ENCODE measurements at regions not wholly inside any gene's neighbourhood (a gene's known extent, or its start where the extent isn't known, plus 50 kb on each side); places are given as distances from the start of the nearest gene placed in this dataset.

- POLR2A ChIA-PET: no interaction called here
- CTCF ChIA-PET: interaction anchor here (0.6 to 1.0 kb wide), 2 partner anchors 10 to 18 kb away, joined by 3 to 4 read pairs; no protein-coding TSS in a partner anchor
- intact Hi-C loops (cut with DNase I, micrococcal nuclease): no loop called here
- H3K27ac Mint-ChIP-seq: no peak overlapping the region
- no peak overlapping the region for H3K4me3 Mint-ChIP-seq
- H3K36me3 Mint-ChIP-seq (ENCODE audit: low read depth): no peaks in the 10 kb centered on the region
- no peaks in the 10 kb centered on the region for H3K9me3 Mint-ChIP-seq (ENCODE audit: low read depth)
- DNase-seq: no peak
- H3K4me1 Mint-ChIP-seq: peaks cover under 1% of the 10 kb centered on the region
- no peak for ATAC-seq
- peaks cover 6% of the 10 kb centered on the region for H3K27me3 Mint-ChIP-seq
Measured at GRCh38 chr7:24341691-24342413, 57.9 kb downstream of the NPY start.

- ChIA-PET CTCF (no interaction called here), POLR2A (no interaction called here)
- H3K36me3 Mint-ChIP-seq (ENCODE audit: low read depth): no peaks in the 10 kb centered on the region
Measured at GRCh38 chr7:24343614-24344013, 59.6 kb downstream of the NPY start.

GRCh38 chr7:24346129-24346528, 62.1 kb downstream of the NPY start:
- H3K4me1 Mint-ChIP-seq: no peaks in the 10 kb centered on the region
- intact Hi-C loops (cut with DNase I, micrococcal nuclease): no loop called here
- no peaks in the 10 kb centered on the region for H3K36me3 Mint-ChIP-seq (ENCODE audit: low read depth)
- POLR2A ChIA-PET: no interaction called here
- H3K4me3 Mint-ChIP-seq: no peak overlapping the region
- no peak overlapping the region for H3K27ac Mint-ChIP-seq
- DNase-seq: no peak
- ATAC-seq: no peak
- CTCF ChIA-PET: interaction anchor here (0.7 to 1.8 kb wide), 2 partner anchors 11 to 398 kb away, joined by 3 to 5 read pairs; no protein-coding TSS in a partner anchor
- H3K27me3 Mint-ChIP-seq: peaks cover 9% of the 10 kb centered on the region
- H3K9me3 Mint-ChIP-seq (ENCODE audit: low read depth): no peaks in the 10 kb centered on the region

More at GRCh38 chr7:24343614-24344013, 59.6 kb downstream of the NPY start:
- Mint-ChIP-seq H3K27ac (no peak overlapping the region), H3K27me3 (peaks cover 3% of the 10 kb centered on the region), H3K9me3 (ENCODE audit: low read depth) (no peaks in the 10 kb centered on the region), H3K4me1 (no peaks in the 10 kb centered on the region), H3K4me3 (no peak overlapping the region)
- intact Hi-C loops (cut with DNase I, micrococcal nuclease): no loop called here
- no peak for ATAC-seq
- no peak for DNase-seq

GRCh38 chr7:24346716-24347115, 62.7 kb downstream of the NPY start:
- H3K4me3 Mint-ChIP-seq: no peak overlapping the region
- no peak for ATAC-seq
- H3K27me3 Mint-ChIP-seq: peaks cover 11% of the 10 kb centered on the region
- no peaks in the 10 kb centered on the region for H3K9me3 Mint-ChIP-seq (ENCODE audit: low read depth)
- DNase-seq: no peak
- intact Hi-C loops (cut with DNase I, micrococcal nuclease): no loop called here
- H3K27ac Mint-ChIP-seq: no peak overlapping the region
- no peaks in the 10 kb centered on the region for H3K36me3 Mint-ChIP-seq (ENCODE audit: low read depth)
- ChIA-PET CTCF (interaction anchor here (1.8 kb wide), 1 partner anchor 12 kb away, joined by 5 read pairs; no protein-coding TSS in a partner anchor), POLR2A (no interaction called here)
- no peaks in the 10 kb centered on the region for H3K4me1 Mint-ChIP-seq

GRCh38 chr7:24349339-24349738, 65.3 kb downstream of the NPY start:
- DNase-seq (no peak), ATAC-seq (no peak)
- ChIA-PET CTCF (interaction anchor here (1.0 kb wide), 1 partner anchor 17 kb away, joined by 4 read pairs; no protein-coding TSS in a partner anchor), POLR2A (no interaction called here)
- Mint-ChIP-seq H3K27me3 (peaks cover 22% of the 10 kb centered on the region), H3K9me3 (ENCODE audit: low read depth) (no peaks in the 10 kb centered on the region), H3K4me1 (no peaks in the 10 kb centered on the region), H3K36me3 (ENCODE audit: low read depth) (no peaks in the 10 kb centered on the region), H3K27ac (no peak overlapping the region), H3K4me3 (no peak overlapping the region)
- intact Hi-C loops (cut with DNase I, micrococcal nuclease): no loop called here

GRCh38 chr7:24354456-24354855, 70.5 kb downstream of the NPY start:
- intact Hi-C loops (cut with DNase I, micrococcal nuclease): no loop called here
- Mint-ChIP-seq H3K36me3 (ENCODE audit: low read depth) (no peaks in the 10 kb centered on the region), H3K9me3 (ENCODE audit: low read depth) (peaks cover 5% of the 10 kb centered on the region), H3K27me3 (peaks cover 20% of the 10 kb centered on the region), H3K4me1 (peaks cover 10% of the 10 kb centered on the region), H3K4me3 (no peak overlapping the region), H3K27ac (no peak overlapping the region)
- ChIA-PET POLR2A (no interaction called here), CTCF (no interaction called here)
- ATAC-seq (no peak), DNase-seq (no peak)

GRCh38 chr7:24356718-24357386, 72.9 kb downstream of the NPY start:
- intact Hi-C loops (cut with DNase I, micrococcal nuclease): loop anchor here in 1 of 2 experiments (2.0 kb wide), 1 partner anchor 20 kb away; no protein-coding TSS in a partner anchor
- Mint-ChIP-seq H3K27ac (no peak overlapping the region), H3K9me3 (ENCODE audit: low read depth) (peaks cover 5% of the 10 kb centered on the region), H3K27me3 (peaks cover 20% of the 10 kb centered on the region), H3K4me3 (no peak overlapping the region), H3K4me1 (peaks cover 10% of the 10 kb centered on the region), H3K36me3 (ENCODE audit: low read depth) (no peaks in the 10 kb centered on the region)
- ATAC-seq (peak; percentile 77), DNase-seq (no peak)
- POLR2A ChIA-PET: interaction anchor here (0.7 kb wide), 1 partner anchor 759 kb away, joined by 3 read pairs; no protein-coding TSS in a partner anchor
- CTCF ChIA-PET: interaction anchor here (0.7 to 0.8 kb wide), 2 partner anchors 37 to 47 kb away, joined by 4 to 5 read pairs; no protein-coding TSS in a partner anchor

- Mint-ChIP-seq H3K27me3 (peaks cover 9% of the 10 kb centered on the region), H3K9me3 (ENCODE audit: low read depth) (no peaks in the 10 kb centered on the region), H3K36me3 (ENCODE audit: low read depth) (no peaks in the 10 kb centered on the region), H3K4me1 (peaks cover 10% of the 10 kb centered on the region), H3K27ac (no peak overlapping the region), H3K4me3 (no peak overlapping the region)
- intact Hi-C loops (cut with DNase I, micrococcal nuclease): no loop called here
- no peak for DNase-seq
- ChIA-PET CTCF (no interaction called here), POLR2A (no interaction called here)
- no peak for ATAC-seq
Measured at GRCh38 chr7:24361001-24361400, 77.0 kb downstream of the NPY start.

- no peaks in the 10 kb centered on the region for H3K9me3 Mint-ChIP-seq (ENCODE audit: low read depth)
- no peak overlapping the region for H3K4me3 Mint-ChIP-seq
- no peak for ATAC-seq
- no peaks in the 10 kb centered on the region for H3K4me1 Mint-ChIP-seq
- H3K27me3 Mint-ChIP-seq: peaks cover 8% of the 10 kb centered on the region
- ChIA-PET CTCF (no interaction called here), POLR2A (no interaction called here)
- DNase-seq: no peak
- H3K27ac Mint-ChIP-seq: no peak overlapping the region
- H3K36me3 Mint-ChIP-seq (ENCODE audit: low read depth): no peaks in the 10 kb centered on the region
- intact Hi-C loops (cut with DNase I, micrococcal nuclease): no loop called here
Measured at GRCh38 chr7:24365606-24366005, 81.6 kb downstream of the NPY start.

- intact Hi-C loops (cut with DNase I, micrococcal nuclease): no loop called here
- Mint-ChIP-seq H3K36me3 (ENCODE audit: low read depth) (no peaks in the 10 kb centered on the region), H3K27me3 (peaks cover 4% of the 10 kb centered on the region), H3K27ac (no peak overlapping the region), H3K4me3 (no peak overlapping the region), H3K9me3 (ENCODE audit: low read depth) (no peaks in the 10 kb centered on the region), H3K4me1 (no peaks in the 10 kb centered on the region)
- DNase-seq: no peak
- ChIA-PET POLR2A (no interaction called here), CTCF (interaction anchor here (1.1 kb wide), 1 partner anchor 18 kb away, joined by 4 read pairs; no protein-coding TSS in a partner anchor)
- ATAC-seq: no peak
Measured at GRCh38 chr7:24366876-24367275, 82.9 kb downstream of the NPY start.

GRCh38 chr7:24368161-24368560, 84.2 kb downstream of the NPY start:
- Mint-ChIP-seq H3K9me3 (ENCODE audit: low read depth) (no peaks in the 10 kb centered on the region), H3K36me3 (ENCODE audit: low read depth) (no peaks in the 10 kb centered on the region), H3K4me3 (no peak overlapping the region), H3K4me1 (no peaks in the 10 kb centered on the region), H3K27me3 (peaks cover 4% of the 10 kb centered on the region), H3K27ac (no peak overlapping the region)
- intact Hi-C loops (cut with DNase I, micrococcal nuclease): no loop called here
- DNase-seq: no peak
- ChIA-PET CTCF (interaction anchor here (0.6 kb wide), 2 partner anchors 62 to 900 kb away, joined by 3 read pairs; no protein-coding TSS in a partner anchor), POLR2A (no interaction called here)
- no peak for ATAC-seq

GRCh38 chr7:24370541-24370940, 86.6 kb downstream of the NPY start:
- Mint-ChIP-seq H3K4me1 (no peaks in the 10 kb centered on the region), H3K27ac (no peak overlapping the region), H3K4me3 (no peak overlapping the region), H3K27me3 (peaks cover 4% of the 10 kb centered on the region), H3K36me3 (ENCODE audit: low read depth) (no peaks in the 10 kb centered on the region), H3K9me3 (ENCODE audit: low read depth) (no peaks in the 10 kb centered on the region)
- DNase-seq (peak; percentile 8), ATAC-seq (peak; percentile 23)
- intact Hi-C loops (cut with DNase I, micrococcal nuclease): no loop called here
- ChIA-PET POLR2A (no interaction called here), CTCF (interaction anchor here (0.6 to 1.2 kb wide), 3 partner anchors 11 to 270 kb away, joined by 3 to 10 read pairs (median 4); no protein-coding TSS in a partner anchor)
